Ovary (tissue), 7 donors: ENCODE measurements at regions not wholly inside any gene's neighbourhood (a gene's known extent, or its start where the extent isn't known, plus 50 kb on each side); places are given as distances from the start of the nearest gene placed in this dataset.

Experiments
- DNase-seq, 5 donors: peaks; one replicate each; pipeline ENCODE4 v3.0.0-alpha.2; 2019 to 2020
- H3K27ac ChIP-seq, 2 donors: fragments of 200-600 bp; one replicate each; pipeline versions ENCODE4 v1.5.1 to v1.8.0; 2019 to 2022
- H3K27me3 ChIP-seq: fragments of 200-600 bp; one replicate; pipeline ENCODE4 v1.8.0; 2022
- H3K36me3 ChIP-seq: fragments of 200-600 bp; sonication (generic); one replicate; pipeline ENCODE4 v1.5.1; 2019
- H3K4me1 ChIP-seq: one replicate; pipeline ENCODE4 v1.8.1; 2013; ENCODE audit warnings: mild to moderate bottlenecking, moderate library complexity; ENCODE audit not compliant: insufficient read depth
- H3K4me3 ChIP-seq: fragments of 200-600 bp; sonication (generic); one replicate; pipeline ENCODE4 v1.5.1; 2017
- H3K9me3 ChIP-seq, 2 donors: fragments of 200-600 bp in 1 of 2; sonication (generic) in 1 of 2; one replicate each; pipeline versions ENCODE4 v1.5.1 to v1.8.1; 2013 to 2019; ENCODE audit warnings: mild to moderate bottlenecking in 1 of 2, moderate library complexity in 1 of 2
- CTCF ChIP-seq, 3 donors: fragments of 450-650 bp in 2 of 3; fragments of 200-600 bp in 1 of 3; IDR thresholded peaks; one replicate each; pipeline versions ENCODE4 v1.5.1 to v1.8.0; 2016 to 2022; ENCODE audit warnings: antibody characterized with exemption in 3 of 3, mild to moderate bottlenecking in 1 of 3
- EP300 ChIP-seq: sonication (generic); formaldehyde crosslinking; IDR thresholded peaks from one replicate; pipeline ENCODE4 v1.6.1; 2017; ENCODE audit warnings: antibody characterized with exemption
- POLR2A ChIP-seq: fragments of 450-650 bp; IDR thresholded peaks from one replicate; pipeline ENCODE4 v1.6.1; 2017; ENCODE audit warnings: antibody characterized with exemption, mild to moderate bottlenecking, moderate library complexity
- WGBS, 3 donors: extraction: QIAGEN DNeasy Blood & Tissue Kit in 1 of 3; methylation state at CpG; one replicate each; pipeline versions ENCODE4 v1.1.5 to v1.1.7; 2013 to 2017; 5-methylcytosine and 5-hydroxymethylcytosine counted together
- intact Hi-C, 4 donors: fragments of 100-400 bp; cut with DNase I; formaldehyde crosslinking; loops; one replicate each; pipeline versions ENCODE4 v1.11.0 to v1.15.1; 2022 to 2023
- donor health status: DM: no; HTN: no; CAD: no; lungs with moderate emphysema.
- donor health status: DM: no; HTN: no; CAD: no.
- donor health status: Bipolar disorder and iron deficiency.
- donor health status: DM: no; HTN: no; CAD: no.
- donor health status: DM: yes; HTN: yes; CAD: no.

- Histone ChIP-seq H3K4me1 (no peaks in the 10 kb centered on the region), H3K27me3 (no peaks in the 10 kb centered on the region), H3K4me3 (no peak overlapping the region), H3K27ac (no peak overlapping the region), H3K9me3 (no peaks in the 10 kb centered on the region), H3K36me3 (no peaks in the 10 kb centered on the region)
- no peak for DNase-seq
- intact Hi-C loops, result no loop called here
- TF ChIP-seq CTCF (IDR thresholded peaks at IDR 0.05), result no peak
- TF ChIP-seq POLR2A, result no peak
- TF ChIP-seq EP300, result no peak
- 92 to 95% (median 93%) methylated on average over 5 of the region's 5 CpGs for WGBS, 3 donors
These were observed 237.5 kb upstream of the FAM98A start for GRCh38 chr2:33836628-33837027.

- H3K27ac ChIP-seq, result no peak overlapping the region
- H3K27me3 ChIP-seq, result no peaks in the 10 kb centered on the region
- H3K9me3 ChIP-seq, result no peaks in the 10 kb centered on the region
- DNase-seq, result no peak
- intact Hi-C loops, result no loop called here
- TF ChIP-seq EP300 (no peak), CTCF (IDR thresholded peaks at IDR 0.05) (no peak), POLR2A (no peak)
- 90 to 92% (median 92%) methylated on average over 1 of the region's 1 CpG for WGBS, 3 donors
- H3K4me1 ChIP-seq, result no peaks in the 10 kb centered on the region
- H3K36me3 ChIP-seq, result no peaks in the 10 kb centered on the region
- no peak overlapping the region for H3K4me3 ChIP-seq
These were observed 236.8 kb upstream of the FAM98A start for GRCh38 chr2:33835911-33836310.

DNA sequence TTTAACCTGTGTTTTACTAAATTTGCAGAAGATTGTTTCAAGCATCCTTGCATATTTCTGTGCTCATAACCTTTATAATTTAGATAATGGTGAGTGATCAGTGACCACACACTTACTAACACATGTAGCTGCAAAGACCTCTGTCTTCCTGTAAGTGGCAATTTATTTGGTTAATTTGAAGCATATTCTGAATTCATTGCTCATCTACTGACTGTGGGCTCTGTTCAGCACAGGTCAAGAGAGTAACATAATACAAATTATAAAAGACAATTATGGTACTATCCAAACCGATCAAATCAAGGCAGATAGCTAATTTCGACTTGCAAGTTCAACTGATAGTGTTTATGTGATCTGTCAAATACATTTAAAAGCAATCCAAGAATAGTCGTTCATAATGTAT, 223.9 kb upstream of the FAM98A start:
- TF ChIP-seq POLR2A, result no peak
- no peak for TF ChIP-seq EP300
- TF ChIP-seq CTCF (IDR thresholded peaks at IDR 0.05), result no peak
- H3K9me3 ChIP-seq, result no peaks in the 10 kb centered on the region
- no peak overlapping the region for H3K27ac ChIP-seq
- no peaks in the 10 kb centered on the region for H3K4me1 ChIP-seq
- no peak overlapping the region for H3K4me3 ChIP-seq
- 75 to 86% (median 81%) methylated on average over 3 of the region's 3 CpGs for WGBS, 3 donors
- no peaks in the 10 kb centered on the region for H3K27me3 ChIP-seq
- DNase-seq, result no peak
- intact Hi-C loops, result no loop called here
- no peaks in the 10 kb centered on the region for H3K36me3 ChIP-seq

- Histone ChIP-seq H3K4me1 (no peaks in the 10 kb centered on the region), H3K9me3 (no peaks in the 10 kb centered on the region), H3K36me3 (no peaks in the 10 kb centered on the region), H3K4me3 (no peak overlapping the region), H3K27ac (no peak overlapping the region), H3K27me3 (no peaks in the 10 kb centered on the region)
- no peak for DNase-seq
- intact Hi-C loops, result no loop called here
- TF ChIP-seq EP300, result no peak
- no peak for TF ChIP-seq POLR2A
- TF ChIP-seq CTCF (IDR thresholded peaks at IDR 0.05), result no peak
- WGBS, 3 donors, result 71 to 85% (median 85%) methylated on average over 2 of the region's 2 CpGs
These were observed 213.6 kb upstream of the FAM98A start for GRCh38 chr2:33812707-33813106.
